Activated T-cell treated with anti-CD3 and anti-CD28 coated beads, Interleukin-2, amount 50 U/mL, for 72 hours (primary cell): ENCODE measurements at regions not wholly inside any gene's neighbourhood (a gene's known extent, or its start where the extent isn't known, plus 50 kb on each side); places are given as distances from the start of the nearest gene placed in this dataset.

Source experiments
- ATAC-seq, 2 donors: fragments of 150-1000 bp; cut with Tn5 transposase; replicated peaks in 1 of 2; 2 replicates each; pipeline ENCODE4 v1.10.0; 2021; ENCODE audit warnings: moderate library complexity in 2 of 2, mild to moderate bottlenecking in 1 of 2
- DNase-seq, 2 donors: peaks; one replicate each; pipeline ENCODE4 v3.0.0; 2021 to 2022; ENCODE audit warnings: mixed read lengths in 1 of 2
- H3K27ac Mint-ChIP-seq: one replicate; pipeline ENCODE4 v1.8.0; 2022; ENCODE audit warnings: mild to moderate bottlenecking, moderate library complexity, mixed read lengths
- H3K27me3 Mint-ChIP-seq: one replicate; pipeline ENCODE4 v1.8.0; 2022; ENCODE audit warnings: low read depth, mixed read lengths
- H3K36me3 Mint-ChIP-seq, 2 donors: one replicate each; pipeline ENCODE4 v1.8.0; 2022; ENCODE audit warnings: mixed read lengths in 2 of 2, mild to moderate bottlenecking in 1 of 2; ENCODE audit not compliant: insufficient read depth in 2 of 2
- H3K4me1 Mint-ChIP-seq: one replicate; pipeline ENCODE4 v1.8.0; 2022; ENCODE audit warnings: low read depth, mixed read lengths
- H3K4me3 Mint-ChIP-seq, 2 donors: one replicate each; pipeline ENCODE4 v1.8.0; 2022; ENCODE audit warnings: mild to moderate bottlenecking in 2 of 2, mixed read lengths in 2 of 2, moderate library complexity in 2 of 2
- H3K9me3 Mint-ChIP-seq, 2 donors: one replicate each; pipeline ENCODE4 v1.8.0; 2022; ENCODE audit warnings: mixed read lengths in 2 of 2

- H3K27ac Mint-ChIP-seq: no peak overlapping the region
- DNase-seq: no peak
- peaks cover 5% of the 10 kb centered on the region for H3K4me1 Mint-ChIP-seq
- no peak for ATAC-seq
- no peaks in the 10 kb centered on the region for H3K36me3 Mint-ChIP-seq
- H3K27me3 Mint-ChIP-seq: peaks cover 12% of the 10 kb centered on the region
- no peak overlapping the region for H3K4me3 Mint-ChIP-seq
- H3K9me3 Mint-ChIP-seq: no peaks in the 10 kb centered on the region
These were observed 54.4 kb upstream of the LGALSL start for GRCh38 chr2:64399521-64399920.

- DNase-seq (no peak), ATAC-seq (no peak)
- H3K27ac Mint-ChIP-seq: no peak overlapping the region
- peaks cover 5% of the 10 kb centered on the region for H3K4me1 Mint-ChIP-seq
- H3K27me3 Mint-ChIP-seq: peaks cover 12% of the 10 kb centered on the region
- no peaks in the 10 kb centered on the region for H3K36me3 Mint-ChIP-seq
- H3K4me3 Mint-ChIP-seq: no peak overlapping the region
- H3K9me3 Mint-ChIP-seq: no peaks in the 10 kb centered on the region
These were observed 53.7 kb upstream of the LGALSL start for GRCh38 chr2:64400105-64400728.

- Mint-ChIP-seq H3K9me3 (no peaks in the 10 kb centered on the region), H3K4me3 (no peak overlapping the region), H3K27ac (no peak overlapping the region), H3K4me1 (peaks cover 5% of the 10 kb centered on the region), H3K36me3 (no peaks in the 10 kb centered on the region), H3K27me3 (peaks cover 12% of the 10 kb centered on the region)
- no peak for ATAC-seq
- no peak for DNase-seq
These were observed 53.0 kb upstream of the LGALSL start for GRCh38 chr2:64400733-64401528.

GRCh38 chr2:64401529-64401880, 52.5 kb upstream of the LGALSL start:
- H3K27me3 Mint-ChIP-seq: peaks cover 12% of the 10 kb centered on the region
- ATAC-seq: no peak
- H3K4me3 Mint-ChIP-seq: no peak overlapping the region
- H3K4me1 Mint-ChIP-seq: peaks cover 5% of the 10 kb centered on the region
- no peaks in the 10 kb centered on the region for H3K9me3 Mint-ChIP-seq
- no peaks in the 10 kb centered on the region for H3K36me3 Mint-ChIP-seq
- no peak overlapping the region for H3K27ac Mint-ChIP-seq
- DNase-seq: no peak

GRCh38 chr2:64402876-64403275, 51.1 kb upstream of the LGALSL start:
- Mint-ChIP-seq H3K9me3 (no peaks in the 10 kb centered on the region), H3K36me3 (no peaks in the 10 kb centered on the region), H3K27ac (no peak overlapping the region), H3K27me3 (peaks cover 12% of the 10 kb centered on the region), H3K4me3 (no peak overlapping the region), H3K4me1 (peaks cover 5% of the 10 kb centered on the region)
- ATAC-seq (peak in 1 of 2 donors; percentile 49), DNase-seq (no peak)

GRCh38 chr2:64403426-64403825, 50.5 kb upstream of the LGALSL start:
- peaks cover 8% of the 10 kb centered on the region for H3K27me3 Mint-ChIP-seq
- no peak overlapping the region for H3K27ac Mint-ChIP-seq
- no peak overlapping the region for H3K4me3 Mint-ChIP-seq
- no peaks in the 10 kb centered on the region for H3K36me3 Mint-ChIP-seq
- peaks cover 3% of the 10 kb centered on the region for H3K4me1 Mint-ChIP-seq
- ATAC-seq (no peak), DNase-seq (no peak)
- no peaks in the 10 kb centered on the region for H3K9me3 Mint-ChIP-seq

GRCh38 chr2:64404002-64404731, 49.8 kb upstream of the LGALSL start:
- Mint-ChIP-seq H3K36me3 (no peaks in the 10 kb centered on the region), H3K27me3 (peaks cover 5% of the 10 kb centered on the region), H3K4me1 (no peaks in the 10 kb centered on the region), H3K9me3 (no peaks in the 10 kb centered on the region), H3K4me3 (no peak overlapping the region), H3K27ac (no peak overlapping the region)
- no peak for ATAC-seq
- DNase-seq: no peak
